IMR-90 (cell line): ENCODE measurements at regions not wholly inside any gene's neighbourhood (a gene's known extent, or its start where the extent isn't known, plus 50 kb on each side); places are given as distances from the start of the nearest gene placed in this dataset.

Source experiments
- ATAC-seq: fragments of 200-7000 bp; cut with Tn5 transposase; 2 replicates; pipeline ENCODE4 v1.9.1; 2020; ENCODE audit warnings: low read depth, mild to moderate bottlenecking, moderate library complexity
- BruUV-seq: library from RNA; stranded (reverse); fragments of 400-500 nt; replicated peaks from 2 replicates; lab custom pipeline; 2021; lab: Mats Ljungman, UMichigan
- CTCF ChIA-PET: fragments of 300-600 bp; formaldehyde crosslinking; extraction: SDS; loops from one replicate; lab custom pipeline; 2021; ENCODE audit warnings: antibody characterized with exemption; lab: Yijun Ruan, JAX
- POLR2A ChIA-PET: fragments of 300-600 bp; sonication (Branson Sonifier 250); formaldehyde crosslinking; loops from one replicate; lab custom pipeline; 2022; ENCODE audit warnings: antibody characterized with exemption; ENCODE audit not compliant: unreplicated experiment; lab: Charles Lee
- DNase-seq: peaks from one replicate; pipeline ENCODE4 v3.0.0; 2013
- H2AFZ ChIP-seq: replicated peaks from 2 replicates; pipeline ENCODE3; 2013; ENCODE audit warnings: low read length, mild to moderate bottlenecking; ENCODE audit not compliant: poor library complexity
- H2AK5ac ChIP-seq: 2 replicates; pipeline ENCODE4 v1.6.1; 2013; ENCODE audit warnings: low read depth, low read length, inconsistent platforms
- H2AK9ac ChIP-seq: replicated peaks from 2 replicates; pipeline ENCODE3; 2013; ENCODE audit warnings: mild to moderate bottlenecking, low read depth, low read length, moderate library complexity; ENCODE audit not compliant: poor library complexity
- H2BK120ac ChIP-seq: 2 replicates; pipeline ENCODE4 v1.6.1; 2013; ENCODE audit warnings: low read depth, low read length, inconsistent platforms
- H2BK15ac ChIP-seq: 3 replicates; pipeline ENCODE4 v1.6.1; 2013; ENCODE audit warnings: low read depth, low read length, inconsistent platforms
- H2BK20ac ChIP-seq: 2 replicates; pipeline ENCODE4 v1.6.1; 2013; ENCODE audit warnings: low read depth, mild to moderate bottlenecking, inconsistent platforms, low read length, moderate library complexity
- H2BK5ac ChIP-seq: 2 replicates; pipeline ENCODE4 v1.6.1; 2013; ENCODE audit warnings: mild to moderate bottlenecking, low read depth, low read length, inconsistent platforms; ENCODE audit not compliant: poor library complexity, severe bottlenecking
- H3K14ac ChIP-seq: replicated peaks from 2 replicates; pipeline ENCODE4 v1.6.1; 2013; ENCODE audit warnings: low read depth, low read length, inconsistent platforms
- H3K18ac ChIP-seq: 2 replicates; pipeline ENCODE4 v1.6.1; 2013; ENCODE audit warnings: low read depth, low read length, control low read depth
- H3K23ac ChIP-seq: 2 replicates; pipeline ENCODE4 v1.6.1; 2013; ENCODE audit warnings: low read depth, low read length, inconsistent platforms
- H3K27ac ChIP-seq: 2 replicates; pipeline ENCODE4 v1.5.1; 2013; ENCODE audit warnings: mild to moderate bottlenecking, control low read depth, low read length; ENCODE audit not compliant: insufficient read depth
- H3K27me3 ChIP-seq: 2 replicates; pipeline ENCODE4 v1.6.1; 2013; ENCODE audit warnings: low read length; ENCODE audit not compliant: control insufficient read depth, insufficient read depth
- H3K36me3 ChIP-seq: 2 replicates; pipeline ENCODE4 v1.6.1; 2013; ENCODE audit warnings: low read length, mixed read lengths; ENCODE audit not compliant: control insufficient read depth, insufficient read depth
- H3K4ac ChIP-seq: 2 replicates; pipeline ENCODE4 v1.6.1; 2013; ENCODE audit warnings: low read depth, low read length, inconsistent platforms
- H3K4me1 ChIP-seq: 2 replicates; pipeline ENCODE4 v1.6.1; 2013; ENCODE audit warnings: low read length, mixed read lengths; ENCODE audit not compliant: control insufficient read depth, insufficient read depth
- H3K4me2 ChIP-seq: 2 replicates; pipeline ENCODE4 v1.6.1; 2013; ENCODE audit warnings: low read depth, mild to moderate bottlenecking, control low read depth, low read length, moderate library complexity
- H3K4me3 ChIP-seq: 2 replicates; pipeline ENCODE4 v1.5.1; 2013; ENCODE audit warnings: low read depth, mild to moderate bottlenecking, control low read depth, low read length, moderate library complexity; ENCODE audit not compliant: insufficient read depth
- H3K56ac ChIP-seq: 2 replicates; pipeline ENCODE4 v1.6.1; 2013; ENCODE audit warnings: low read length, inconsistent platforms; ENCODE audit not compliant: insufficient read depth; ENCODE audit errors: extremely low read depth
- H3K79me1 ChIP-seq, 2 experiments: 2 replicates each; pipeline ENCODE4 v1.6.1; 2013; ENCODE audit warnings: low read length in 2 of 2, inconsistent platforms in 1 of 2, low read depth in 1 of 2
- H3K9ac ChIP-seq: 2 replicates; pipeline ENCODE4 v1.6.1; 2013; ENCODE audit warnings: low read depth, low read length, control low read depth
- H3K9me1 ChIP-seq: 2 replicates; pipeline ENCODE4 v1.6.1; 2013; ENCODE audit warnings: low read length, inconsistent platforms; ENCODE audit not compliant: insufficient read depth
- H3K9me3 ChIP-seq: 2 replicates; pipeline ENCODE4 v1.6.1; 2013; ENCODE audit warnings: low read length; ENCODE audit not compliant: control insufficient read depth, insufficient read depth
- H4K20me1 ChIP-seq: 2 replicates; pipeline ENCODE4 v1.6.1; 2013; ENCODE audit warnings: low read length, inconsistent platforms; ENCODE audit not compliant: insufficient read depth
- H4K5ac ChIP-seq: 2 replicates; pipeline ENCODE4 v1.6.1; 2013; ENCODE audit warnings: mild to moderate bottlenecking, low read depth, low read length, control low read depth
- H4K8ac ChIP-seq, 2 experiments: 2 replicates each; pipeline ENCODE4 v1.6.1; 2013; ENCODE audit warnings: low read depth in 2 of 2, low read length in 2 of 2, control low read depth in 1 of 2, inconsistent platforms in 1 of 2
- H4K91ac ChIP-seq: 2 replicates; pipeline ENCODE4 v1.6.1; 2013; ENCODE audit warnings: low read depth, low read length, inconsistent platforms; ENCODE audit not compliant: insufficient read depth
- CEBPB ChIP-seq: IDR thresholded peaks from 2 replicates; pipeline ENCODE4 v1.6.1; 2012; ENCODE audit warnings: low read depth, low read length, improper control_type of control experiment
- MAZ ChIP-seq: IDR thresholded peaks from 2 replicates; pipeline ENCODE4 v1.6.1; 2012; ENCODE audit warnings: low read depth, mild to moderate bottlenecking, low read length, improper control_type of control experiment, moderate library complexity, borderline replicate concordance
- WGBS, 2 experiments: methylation state at CpG; one replicate each; pipeline versions ENCODE4 v1.1.5 to v1.1.7; 2013; ENCODE audit warnings: missing lambda C conversion rate in 2 of 2; ENCODE audit not compliant: insufficient read length in 1 of 2; ENCODE audit errors: extremely low coverage in 2 of 2; 5-methylcytosine and 5-hydroxymethylcytosine counted together
- dilution Hi-C: fragments of 300-500 bp; cut with HindIII; formaldehyde crosslinking; loops from one replicate; pipeline ENCODE4 v1.14.3; 2018; ENCODE audit warnings: low sequenced_read_pairs; ENCODE audit not compliant: unreplicated experiment
- in situ Hi-C: fragments of 300-500 bp; cut with MboI; formaldehyde crosslinking; loops from 3 replicates; pipeline ENCODE4 v1.14.3; 2019; ENCODE audit warnings: low sequenced_read_pairs, inconsistent platforms, mixed read lengths
- intact Hi-C: fragments of 100-400 bp; cut with micrococcal nuclease; formaldehyde crosslinking; loops from 2 replicates; pipeline ENCODE4 v1.10.0; 2022

DNA sequence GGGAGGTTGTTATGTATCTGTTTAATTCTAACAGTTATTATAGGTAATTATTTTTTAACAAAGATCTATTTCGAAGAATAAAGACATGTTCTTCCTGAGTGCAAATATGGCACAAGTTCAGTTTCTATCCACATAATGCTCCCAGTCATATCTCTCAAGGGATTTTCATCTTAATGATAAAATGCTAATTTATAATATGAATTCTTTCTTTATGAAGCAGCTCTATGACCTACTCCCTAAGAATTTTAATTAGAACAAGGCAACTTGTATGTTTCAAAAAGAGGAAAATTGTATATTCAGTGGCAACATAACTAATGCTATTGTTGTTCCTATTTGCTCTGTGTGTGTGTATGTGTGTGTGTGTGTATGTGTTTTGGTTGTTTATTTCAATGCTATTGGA lies 1222.1 kb upstream of the NCAM2 start:
- Histone ChIP-seq H2AFZ (no peak overlapping the region), H2BK15ac (no peak overlapping the region), H4K5ac (no peak overlapping the region), H2AK5ac (no peak overlapping the region), H2BK5ac (no peak overlapping the region), H3K27ac (no peak overlapping the region), H3K36me3 (no peaks in the 10 kb centered on the region), H2BK20ac (no peak overlapping the region), H3K9me3 (no peaks in the 10 kb centered on the region), H3K4me2 (no peak overlapping the region), H4K20me1 (no peaks in the 10 kb centered on the region), H3K27me3 (no peaks in the 10 kb centered on the region), H4K91ac (no peak overlapping the region), H3K4me1 (no peaks in the 10 kb centered on the region), H4K8ac (no peak overlapping the region), H3K4me3 (no peak overlapping the region), H2AK9ac (no peak overlapping the region), H3K79me1 (no peaks in the 10 kb centered on the region), H3K23ac (no peak overlapping the region), H2BK120ac (no peak overlapping the region), H3K9ac (no peak overlapping the region), H3K56ac (no peak overlapping the region), H3K14ac (no peak overlapping the region), H3K9me1 (no peaks in the 10 kb centered on the region), H3K18ac (no peak overlapping the region), H3K4ac (no peak overlapping the region)
- intact Hi-C loops (no loop called here), dilution Hi-C loops (no loop called here), in situ Hi-C loops (no loop called here)
- BruUV-seq = no TSS peak
- ATAC-seq (no peak), DNase-seq (no peak)
- TF ChIP-seq MAZ (no peak), CEBPB (no peak)
- no CpG with 5 or more reads among the region's 1 CpG for WGBS, 2 experiments
- POLR2A ChIA-PET = no interaction called here
- CTCF ChIA-PET = no interaction called here
